Erythroblast (primary cell): ENCODE measurements at regions not wholly inside any gene's neighbourhood (a gene's known extent, or its start where the extent isn't known, plus 50 kb on each side); places are given as distances from the start of the nearest gene placed in this dataset.

Experiments used
- GATA1 ChIP-seq: IDR thresholded peaks from 2 replicates; pipeline ENCODE4 v1.6.1; 2011; ENCODE audit warnings: low read depth, mild to moderate bottlenecking, control low read depth, low read length, moderate library complexity
- POLR2A ChIP-seq: IDR thresholded peaks from 2 replicates; pipeline ENCODE4 v1.6.1; 2011; ENCODE audit warnings: mild to moderate bottlenecking, low read length

DNA sequence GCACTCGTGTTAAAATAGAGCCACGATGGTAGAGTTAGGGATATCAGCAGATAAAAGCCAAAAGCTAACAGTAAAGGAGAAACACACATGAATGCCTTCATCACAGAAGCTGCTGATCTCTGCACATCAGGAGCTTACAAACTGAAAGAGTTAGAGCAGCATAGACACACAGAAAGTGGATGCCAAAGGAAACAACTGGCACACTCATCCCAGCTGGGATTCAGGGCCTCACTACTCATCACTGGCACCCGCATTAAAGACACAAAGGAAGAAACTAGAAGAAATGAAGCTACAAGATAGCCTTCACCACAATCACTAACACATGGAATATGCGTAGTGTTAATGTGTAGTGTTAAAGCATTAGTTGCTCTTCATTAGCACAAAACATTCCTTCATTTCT is 156.4 kb upstream of the TBL1X start:
- TF ChIP-seq POLR2A (no peak), GATA1 (no peak)
